Neural cell (in vitro differentiated cells): ENCODE measurements at regions not wholly inside any gene's neighbourhood (a gene's known extent, or its start where the extent isn't known, plus 50 kb on each side); places are given as distances from the start of the nearest gene placed in this dataset.

ENCODE experiments used
- H2AFZ ChIP-seq: fragments of 200-600, 300-800 bp; sonication (generic), shearing (Covaris generic); 2 replicates; pipeline ENCODE4 v1.6.0; 2014; ENCODE audit warnings: low read depth, mild to moderate bottlenecking, antibody characterized with exemption, low read length, moderate library complexity
- H3F3A ChIP-seq: fragments of 200-600 bp; shearing (Covaris generic); 2 replicates; pipeline ENCODE4 v1.6.1; 2016; ENCODE audit warnings: mild to moderate bottlenecking, moderate library complexity, mixed read lengths, antibody characterized with exemption, low read length; ENCODE audit not compliant: insufficient read depth, poor library complexity, severe bottlenecking
- H3K27ac ChIP-seq: fragments of 200-600, 300-800 bp; sonication (generic), shearing (Covaris generic); 2 replicates; pipeline ENCODE4 v1.5.1; 2014; ENCODE audit warnings: mild to moderate bottlenecking, low read length, moderate library complexity
- H3K27me3 ChIP-seq: fragments of 300-800, 200-600 bp; sonication (generic), shearing (Covaris generic); 2 replicates; pipeline ENCODE4 v1.6.0; 2014; ENCODE audit warnings: mild to moderate bottlenecking, low read depth, low read length, moderate library complexity; ENCODE audit not compliant: insufficient read depth
- H3K36me3 ChIP-seq: fragments of 300-800, 200-600 bp; sonication (generic), shearing (Covaris generic); 2 replicates; pipeline ENCODE4 v1.5.1; 2014; ENCODE audit warnings: mild to moderate bottlenecking, antibody characterized with exemption, low read length, moderate library complexity; ENCODE audit not compliant: insufficient read depth
- H3K4me2 ChIP-seq: fragments of 300-800, 200-600 bp; sonication (generic), shearing (Covaris generic); 2 replicates; pipeline ENCODE4 v1.6.0; 2014; ENCODE audit warnings: mild to moderate bottlenecking, low read length
- H3K4me3 ChIP-seq: fragments of 300-800, 200-600 bp; sonication (generic), shearing (Covaris generic); 2 replicates; pipeline ENCODE4 v1.5.1; 2014; ENCODE audit warnings: mild to moderate bottlenecking, low read length, moderate library complexity
- H3K79me2 ChIP-seq: fragments of 200-600 bp; shearing (Covaris generic); replicated peaks from 2 replicates; pipeline ENCODE4 v1.6.0; 2014; ENCODE audit warnings: mild to moderate bottlenecking, low read length, moderate library complexity; ENCODE audit not compliant: insufficient read depth
- H3K9ac ChIP-seq: fragments of 300-800, 200-600 bp; sonication (generic), shearing (Covaris generic); 2 replicates; pipeline ENCODE4 v1.6.1; 2016; ENCODE audit warnings: mild to moderate bottlenecking, low read length, mixed read lengths
- H3K9me2 ChIP-seq: fragments of 200-600 bp; shearing (Covaris generic); 2 replicates; pipeline ENCODE4 v1.6.1; 2016; ENCODE audit warnings: mild to moderate bottlenecking, low read length, mixed read lengths; ENCODE audit not compliant: insufficient read depth
- H3K9me3 ChIP-seq: fragments of 200-600, 300-800 bp; sonication (generic), shearing (Covaris generic); 2 replicates; pipeline ENCODE4 v1.6.1; 2016; ENCODE audit warnings: mild to moderate bottlenecking, mixed run types, low read length, moderate library complexity, mixed read lengths
- H4K20me1 ChIP-seq: fragments of 200-600 bp; shearing (Covaris generic); 2 replicates; pipeline ENCODE4 v1.6.1; 2016; ENCODE audit warnings: mild to moderate bottlenecking, mixed run types; ENCODE audit not compliant: insufficient read depth
- EP300 ChIP-seq: fragments of 450-650 bp; conservative IDR thresholded peaks from 2 replicates; pipeline ENCODE4 v1.6.1; 2014; ENCODE audit warnings: antibody characterized with exemption, mild to moderate bottlenecking, moderate library complexity; ENCODE audit not compliant: poor library complexity, severe bottlenecking
- EZH2 ChIP-seq: fragments of 200-600, 300-800 bp; shearing (Covaris generic), sonication (generic); IDR thresholded peaks from 2 replicates; pipeline ENCODE4 v1.6.1; 2014; ENCODE audit warnings: antibody characterized with exemption, low read length, borderline replicate concordance, mild to moderate bottlenecking; ENCODE audit not compliant: insufficient read depth, poor library complexity, severe bottlenecking
- MXI1 ChIP-seq: fragments of 450-650 bp; conservative IDR thresholded peaks from 2 replicates; pipeline ENCODE4 v1.6.1; 2014; ENCODE audit warnings: antibody characterized with exemption, mild to moderate bottlenecking; ENCODE audit not compliant: poor library complexity, severe bottlenecking
- POLR2AphosphoS5 ChIP-seq: IDR thresholded peaks from 2 replicates; pipeline ENCODE4 v1.6.1; 2012
- RAD21 ChIP-seq: fragments of 450-650 bp; conservative IDR thresholded peaks from 2 replicates; pipeline ENCODE4 v1.6.1; 2014; ENCODE audit warnings: antibody characterized with exemption, mild to moderate bottlenecking, moderate library complexity
- SMC3 ChIP-seq: fragments of 450-650 bp; conservative IDR thresholded peaks from 2 replicates; pipeline ENCODE4 v1.6.1; 2014; ENCODE audit warnings: antibody characterized with exemption, mild to moderate bottlenecking, moderate library complexity; ENCODE audit not compliant: poor library complexity
- TAF1 ChIP-seq: IDR thresholded peaks from 2 replicates; pipeline ENCODE4 v1.6.1; 2012; ENCODE audit warnings: low read depth
- TF ChIP-seq, protein P1 (sequence below): fragments of 450-650 bp; IDR thresholded peaks from 2 replicates; pipeline ENCODE4 v1.5.1; 2014; ENCODE audit warnings: antibody characterized with exemption, mild to moderate bottlenecking, moderate library complexity; ENCODE audit not compliant: poor library complexity, severe bottlenecking
- TF ChIP-seq, protein P2 (sequence below): IDR thresholded peaks from 2 replicates; pipeline ENCODE4 v1.6.1; 2012; ENCODE audit warnings: borderline replicate concordance

DNA sequence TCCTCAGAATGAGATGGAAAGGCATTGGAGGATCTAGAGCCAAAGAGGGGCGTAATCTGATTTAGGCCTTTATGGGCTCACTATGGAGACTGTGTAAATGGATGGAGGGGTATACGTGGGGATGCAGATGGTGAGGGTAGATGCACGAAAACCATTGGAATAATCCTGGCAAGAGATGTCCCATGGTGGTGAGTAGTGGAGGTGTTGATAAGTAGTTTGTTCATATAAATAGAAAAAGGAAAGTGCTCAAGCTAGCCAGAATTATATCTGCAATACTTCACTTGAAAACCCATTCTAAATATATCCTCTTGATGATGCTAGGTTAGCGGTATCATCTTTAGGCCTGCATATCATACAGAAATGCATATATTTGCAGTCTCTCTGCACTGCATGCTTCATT is 459.7 kb downstream of the CDH2 start:
- Histone ChIP-seq H3K9ac (no peak overlapping the region), H3K36me3 (no peaks in the 10 kb centered on the region), H3K4me2 (no peak overlapping the region), H3K4me3 (no peak overlapping the region), H3K9me2 (no peaks in the 10 kb centered on the region), H4K20me1 (no peaks in the 10 kb centered on the region), H3K79me2 (no peaks in the 10 kb centered on the region), H3F3A (no peaks in the 10 kb centered on the region), H2AFZ (no peak overlapping the region), H3K9me3 (no peaks in the 10 kb centered on the region), H3K27me3 (no peaks in the 10 kb centered on the region), H3K27ac (no peak overlapping the region)
- no peak for TF ChIP-seq POLR2AphosphoS5
- TF ChIP-seq MXI1, result no peak
- TF ChIP-seq, protein P1, sequence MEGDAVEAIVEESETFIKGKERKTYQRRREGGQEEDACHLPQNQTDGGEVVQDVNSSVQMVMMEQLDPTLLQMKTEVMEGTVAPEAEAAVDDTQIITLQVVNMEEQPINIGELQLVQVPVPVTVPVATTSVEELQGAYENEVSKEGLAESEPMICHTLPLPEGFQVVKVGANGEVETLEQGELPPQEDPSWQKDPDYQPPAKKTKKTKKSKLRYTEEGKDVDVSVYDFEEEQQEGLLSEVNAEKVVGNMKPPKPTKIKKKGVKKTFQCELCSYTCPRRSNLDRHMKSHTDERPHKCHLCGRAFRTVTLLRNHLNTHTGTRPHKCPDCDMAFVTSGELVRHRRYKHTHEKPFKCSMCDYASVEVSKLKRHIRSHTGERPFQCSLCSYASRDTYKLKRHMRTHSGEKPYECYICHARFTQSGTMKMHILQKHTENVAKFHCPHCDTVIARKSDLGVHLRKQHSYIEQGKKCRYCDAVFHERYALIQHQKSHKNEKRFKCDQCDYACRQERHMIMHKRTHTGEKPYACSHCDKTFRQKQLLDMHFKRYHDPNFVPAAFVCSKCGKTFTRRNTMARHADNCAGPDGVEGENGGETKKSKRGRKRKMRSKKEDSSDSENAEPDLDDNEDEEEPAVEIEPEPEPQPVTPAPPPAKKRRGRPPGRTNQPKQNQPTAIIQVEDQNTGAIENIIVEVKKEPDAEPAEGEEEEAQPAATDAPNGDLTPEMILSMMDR, result no peak
- TF ChIP-seq, protein P2, sequence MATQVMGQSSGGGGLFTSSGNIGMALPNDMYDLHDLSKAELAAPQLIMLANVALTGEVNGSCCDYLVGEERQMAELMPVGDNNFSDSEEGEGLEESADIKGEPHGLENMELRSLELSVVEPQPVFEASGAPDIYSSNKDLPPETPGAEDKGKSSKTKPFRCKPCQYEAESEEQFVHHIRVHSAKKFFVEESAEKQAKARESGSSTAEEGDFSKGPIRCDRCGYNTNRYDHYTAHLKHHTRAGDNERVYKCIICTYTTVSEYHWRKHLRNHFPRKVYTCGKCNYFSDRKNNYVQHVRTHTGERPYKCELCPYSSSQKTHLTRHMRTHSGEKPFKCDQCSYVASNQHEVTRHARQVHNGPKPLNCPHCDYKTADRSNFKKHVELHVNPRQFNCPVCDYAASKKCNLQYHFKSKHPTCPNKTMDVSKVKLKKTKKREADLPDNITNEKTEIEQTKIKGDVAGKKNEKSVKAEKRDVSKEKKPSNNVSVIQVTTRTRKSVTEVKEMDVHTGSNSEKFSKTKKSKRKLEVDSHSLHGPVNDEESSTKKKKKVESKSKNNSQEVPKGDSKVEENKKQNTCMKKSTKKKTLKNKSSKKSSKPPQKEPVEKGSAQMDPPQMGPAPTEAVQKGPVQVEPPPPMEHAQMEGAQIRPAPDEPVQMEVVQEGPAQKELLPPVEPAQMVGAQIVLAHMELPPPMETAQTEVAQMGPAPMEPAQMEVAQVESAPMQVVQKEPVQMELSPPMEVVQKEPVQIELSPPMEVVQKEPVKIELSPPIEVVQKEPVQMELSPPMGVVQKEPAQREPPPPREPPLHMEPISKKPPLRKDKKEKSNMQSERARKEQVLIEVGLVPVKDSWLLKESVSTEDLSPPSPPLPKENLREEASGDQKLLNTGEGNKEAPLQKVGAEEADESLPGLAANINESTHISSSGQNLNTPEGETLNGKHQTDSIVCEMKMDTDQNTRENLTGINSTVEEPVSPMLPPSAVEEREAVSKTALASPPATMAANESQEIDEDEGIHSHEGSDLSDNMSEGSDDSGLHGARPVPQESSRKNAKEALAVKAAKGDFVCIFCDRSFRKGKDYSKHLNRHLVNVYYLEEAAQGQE, result no peak
- no peak for TF ChIP-seq TAF1
- TF ChIP-seq EP300, result no peak
- TF ChIP-seq EZH2, result no peak
- TF ChIP-seq RAD21, result no peak
- no peak for TF ChIP-seq SMC3

DNA sequence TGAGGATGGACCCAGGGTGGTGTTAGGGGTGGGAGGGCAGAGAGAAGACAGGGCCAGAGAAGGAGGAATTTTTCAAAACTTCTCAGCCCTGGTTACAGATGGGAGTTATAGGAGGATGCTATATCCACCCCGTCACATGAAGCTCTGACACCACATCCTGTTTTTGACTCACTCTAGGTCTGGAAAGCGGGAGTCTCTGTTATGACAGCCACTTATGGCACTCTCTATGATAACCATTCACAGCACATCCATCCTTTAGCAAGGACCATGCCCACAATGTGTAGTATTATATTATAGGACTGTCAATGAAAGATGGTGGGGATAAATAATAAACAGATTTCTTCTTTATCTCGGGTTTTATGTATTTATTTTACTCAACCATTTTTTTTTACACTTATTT is 461.2 kb downstream of the CDH2 start:
- TF ChIP-seq EP300 (no peak), TAF1 (no peak), EZH2 (no peak), MXI1 (no peak), RAD21 (no peak), SMC3 (no peak), POLR2AphosphoS5 (no peak)
- TF ChIP-seq, protein P1, result no peak
- TF ChIP-seq, protein P2, result no peak
- no peaks in the 10 kb centered on the region for H4K20me1 ChIP-seq
- H3K27me3 ChIP-seq, result no peaks in the 10 kb centered on the region
- H3F3A ChIP-seq, result no peaks in the 10 kb centered on the region
- no peaks in the 10 kb centered on the region for H3K9me3 ChIP-seq
- no peak overlapping the region for H3K27ac ChIP-seq
- no peaks in the 10 kb centered on the region for H3K9me2 ChIP-seq
- H3K4me2 ChIP-seq, result no peak overlapping the region
- no peaks in the 10 kb centered on the region for H3K36me3 ChIP-seq
- no peak overlapping the region for H2AFZ ChIP-seq
- H3K4me3 ChIP-seq, result no peak overlapping the region
- no peaks in the 10 kb centered on the region for H3K79me2 ChIP-seq
- H3K9ac ChIP-seq, result no peak overlapping the region
